Stimulated activated naive CD8-positive, alpha-beta T cell treated with anti-CD3 and anti-CD28 coated beads, Interleukin-15, Interleukin-2, amounts not matched to agents 100 ng/mL and 50 ng/mL, for 24 hours (primary cell): ENCODE measurements at regions not wholly inside any gene's neighbourhood (a gene's known extent, or its start where the extent isn't known, plus 50 kb on each side); places are given as distances from the start of the nearest gene placed in this dataset.
"Not testable (repeated sequence)": the region's sequence is repeated elsewhere in the genome, so short reads cannot be mapped to it uniquely, and the experiment has no call there.

Experiments used
- H3K27ac Mint-ChIP-seq: one replicate; pipeline ENCODE4 v1.8.0; 2021; ENCODE audit warnings: mild to moderate bottlenecking, mixed read lengths
- H3K27me3 Mint-ChIP-seq: one replicate; pipeline ENCODE4 v1.8.0; 2021; ENCODE audit warnings: mixed read lengths
- H3K36me3 Mint-ChIP-seq: one replicate; pipeline ENCODE4 v1.8.0; 2021; ENCODE audit warnings: low read depth, mixed read lengths
- H3K4me1 Mint-ChIP-seq: one replicate; pipeline ENCODE4 v1.8.0; 2021; ENCODE audit warnings: low read depth, mixed read lengths
- H3K4me3 Mint-ChIP-seq: one replicate; pipeline ENCODE4 v1.8.0; 2021; ENCODE audit warnings: mild to moderate bottlenecking, mixed read lengths
- H3K9me3 Mint-ChIP-seq: one replicate; pipeline ENCODE4 v1.8.0; 2021; ENCODE audit warnings: mixed read lengths

GRCh38 chr12:25875661-25876060 is 82.8 kb upstream of the RASSF8 start:
- Mint-ChIP-seq H3K9me3 (no peaks in the 10 kb centered on the region), H3K27ac (no peak overlapping the region), H3K27me3 (no peaks in the 10 kb centered on the region), H3K36me3 (no peaks in the 10 kb centered on the region), H3K4me1 (no peaks in the 10 kb centered on the region), H3K4me3 (no peak overlapping the region)

GRCh38 chr12:25876383-25877045 is 82.0 kb upstream of the RASSF8 start:
- no peaks in the 10 kb centered on the region for H3K9me3 Mint-ChIP-seq
- no peaks in the 10 kb centered on the region for H3K4me1 Mint-ChIP-seq
- H3K4me3 Mint-ChIP-seq, result no peak overlapping the region
- H3K36me3 Mint-ChIP-seq, result no peaks in the 10 kb centered on the region
- peaks cover under 1% of the 10 kb centered on the region for H3K27me3 Mint-ChIP-seq
- H3K27ac Mint-ChIP-seq, result no peak overlapping the region

GRCh38 chr12:25877446-25877845 is 81.0 kb upstream of the RASSF8 start:
- H3K27me3 Mint-ChIP-seq, result peaks cover 3% of the 10 kb centered on the region
- no peaks in the 10 kb centered on the region for H3K9me3 Mint-ChIP-seq
- no peak overlapping the region for H3K4me3 Mint-ChIP-seq
- H3K27ac Mint-ChIP-seq, result no peak overlapping the region
- H3K36me3 Mint-ChIP-seq, result no peaks in the 10 kb centered on the region
- no peaks in the 10 kb centered on the region for H3K4me1 Mint-ChIP-seq

- no peaks in the 10 kb centered on the region for H3K4me1 Mint-ChIP-seq
- H3K36me3 Mint-ChIP-seq, result no peaks in the 10 kb centered on the region
- no peak overlapping the region for H3K4me3 Mint-ChIP-seq
Observed at GRCh38 chr12:25882266-25882665, 76.2 kb upstream of the RASSF8 start.

GRCh38 chr12:25883026-25883916 is 75.2 kb upstream of the RASSF8 start:
- no peak overlapping the region for H3K27ac Mint-ChIP-seq

More at GRCh38 chr12:25882266-25882665, 76.2 kb upstream of the RASSF8 start:
- Mint-ChIP-seq H3K27me3 (peaks cover 3% of the 10 kb centered on the region), H3K9me3 (no peaks in the 10 kb centered on the region), H3K27ac (no peak overlapping the region)

GRCh38 chr12:25884024-25884919 is 74.2 kb upstream of the RASSF8 start:
- H3K27me3 Mint-ChIP-seq, result peaks cover 7% of the 10 kb centered on the region
- H3K4me1 Mint-ChIP-seq, result no peaks in the 10 kb centered on the region

More at GRCh38 chr12:25883026-25883916, 75.2 kb upstream of the RASSF8 start:
- Mint-ChIP-seq H3K9me3 (no peaks in the 10 kb centered on the region), H3K27me3 (peaks cover 3% of the 10 kb centered on the region), H3K4me1 (no peaks in the 10 kb centered on the region), H3K36me3 (no peaks in the 10 kb centered on the region), H3K4me3 (no peak overlapping the region)

GRCh38 chr12:25884920-25885234 is 73.6 kb upstream of the RASSF8 start:
- H3K27ac Mint-ChIP-seq, result no peak overlapping the region
- no peak overlapping the region for H3K4me3 Mint-ChIP-seq
- H3K36me3 Mint-ChIP-seq, result no peaks in the 10 kb centered on the region
- no peaks in the 10 kb centered on the region for H3K9me3 Mint-ChIP-seq
- no peaks in the 10 kb centered on the region for H3K4me1 Mint-ChIP-seq
- peaks cover 9% of the 10 kb centered on the region for H3K27me3 Mint-ChIP-seq

More at GRCh38 chr12:25884024-25884919, 74.2 kb upstream of the RASSF8 start:
- Mint-ChIP-seq H3K27ac (no peak overlapping the region), H3K9me3 (no peaks in the 10 kb centered on the region), H3K4me3 (no peak overlapping the region), H3K36me3 (no peaks in the 10 kb centered on the region)

- H3K4me3 Mint-ChIP-seq, result no peak overlapping the region
- H3K27me3 Mint-ChIP-seq, result peaks cover 12% of the 10 kb centered on the region
- no peaks in the 10 kb centered on the region for H3K36me3 Mint-ChIP-seq
- H3K27ac Mint-ChIP-seq, result no peak overlapping the region
- H3K9me3 Mint-ChIP-seq, result peaks cover 3% of the 10 kb centered on the region
- no peaks in the 10 kb centered on the region for H3K4me1 Mint-ChIP-seq
Observed at GRCh38 chr12:25886396-25886795, 72.1 kb upstream of the RASSF8 start.

GRCh38 chr12:25887367-25887766 is 71.1 kb upstream of the RASSF8 start:
- Mint-ChIP-seq H3K4me1 (no peaks in the 10 kb centered on the region), H3K27ac (no peak overlapping the region), H3K9me3 (peaks cover 3% of the 10 kb centered on the region), H3K36me3 (no peaks in the 10 kb centered on the region), H3K4me3 (no peak overlapping the region), H3K27me3 (peaks cover 9% of the 10 kb centered on the region)

GRCh38 chr12:25889185-25889584 is 69.3 kb upstream of the RASSF8 start:
- Mint-ChIP-seq H3K27me3 (peaks cover 9% of the 10 kb centered on the region), H3K36me3 (no peaks in the 10 kb centered on the region), H3K4me1 (no peaks in the 10 kb centered on the region), H3K4me3 (no peak overlapping the region), H3K9me3 (peaks cover 3% of the 10 kb centered on the region), H3K27ac (no peak overlapping the region)

- not testable (repeated sequence) for H3K9me3 Mint-ChIP-seq, H3K36me3 Mint-ChIP-seq, H3K4me3 Mint-ChIP-seq, H3K4me1 Mint-ChIP-seq, H3K27ac Mint-ChIP-seq, H3K27me3 Mint-ChIP-seq
Observed at GRCh38 chr12:25891095-25891494, 67.4 kb upstream of the RASSF8 start.

- H3K4me1 Mint-ChIP-seq, result no peaks in the 10 kb centered on the region
- H3K27me3 Mint-ChIP-seq, result peaks cover 3% of the 10 kb centered on the region
- H3K4me3 Mint-ChIP-seq, result no peak overlapping the region
- H3K9me3 Mint-ChIP-seq, result peaks cover 6% of the 10 kb centered on the region
- no peaks in the 10 kb centered on the region for H3K36me3 Mint-ChIP-seq
- H3K27ac Mint-ChIP-seq, result no peak overlapping the region
Observed at GRCh38 chr12:25894759-25895158, 63.7 kb upstream of the RASSF8 start.

GRCh38 chr12:25896981-25897380 is 61.5 kb upstream of the RASSF8 start:
- H3K4me3 Mint-ChIP-seq, result no peak overlapping the region
- H3K27me3 Mint-ChIP-seq, result no peaks in the 10 kb centered on the region

GRCh38 chr12:25903603-25904245 is 54.8 kb upstream of the RASSF8 start:
- Mint-ChIP-seq H3K27ac (no peak overlapping the region), H3K36me3 (no peaks in the 10 kb centered on the region)

More at GRCh38 chr12:25896981-25897380, 61.5 kb upstream of the RASSF8 start:
- no peak overlapping the region for H3K27ac Mint-ChIP-seq
- peaks cover 4% of the 10 kb centered on the region for H3K9me3 Mint-ChIP-seq
- H3K36me3 Mint-ChIP-seq, result no peaks in the 10 kb centered on the region
- H3K4me1 Mint-ChIP-seq, result no peaks in the 10 kb centered on the region

More at GRCh38 chr12:25903603-25904245, 54.8 kb upstream of the RASSF8 start:
- H3K4me1 Mint-ChIP-seq, result no peaks in the 10 kb centered on the region
- no peak overlapping the region for H3K4me3 Mint-ChIP-seq
- no peaks in the 10 kb centered on the region for H3K9me3 Mint-ChIP-seq
- H3K27me3 Mint-ChIP-seq, result no peaks in the 10 kb centered on the region
